ENCODE measurements at regions not wholly inside any gene's neighbourhood (a gene's known extent, or its start where the extent isn't known, plus 50 kb on each side); places are given as distances from the start of the nearest gene placed in this dataset.

DNA sequence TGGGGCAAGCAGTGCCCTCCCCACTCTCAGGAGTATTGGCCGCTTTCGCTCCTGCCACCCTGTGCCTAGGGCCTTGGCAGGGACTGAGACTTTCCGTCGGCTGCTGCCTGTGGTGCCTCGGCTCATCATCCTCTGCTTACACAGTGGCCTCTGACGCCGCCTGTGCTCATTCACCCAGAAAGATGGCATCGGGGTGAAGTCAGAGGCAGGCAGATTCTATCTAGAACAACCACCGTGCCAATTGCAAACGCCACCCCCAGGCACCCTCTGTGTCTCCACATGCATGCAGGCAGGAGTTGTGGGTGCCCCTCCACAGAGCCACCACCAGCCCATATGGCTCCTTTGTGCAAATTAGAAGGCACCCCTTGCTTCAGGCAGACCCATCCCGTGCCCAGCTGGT is 154.2 kb upstream of the GSE1 start:
- Histone ChIP-seq H3K9ac (ENCODE audit: low read depth, low read length) (no peak overlapping the region), H3K36me3 (ENCODE audit: insufficient read depth, low read length) (no peaks in the 10 kb centered on the region), H3K9me3 (ENCODE audit: insufficient read depth, low read depth, low read length) (no peaks in the 10 kb centered on the region), H3K4me3 (ENCODE audit: low read length) (no peak overlapping the region), H3K4me1 (ENCODE audit: insufficient read depth, low read length) (peaks cover 34% of the 10 kb centered on the region), H3K27ac (ENCODE audit: low read depth, low read length) (no peak overlapping the region), H3K27me3 (ENCODE audit: insufficient read depth, low read length) (peaks cover 60% of the 10 kb centered on the region)
- 94% methylated on average over 11 of the region's 11 CpGs for WGBS

DNA sequence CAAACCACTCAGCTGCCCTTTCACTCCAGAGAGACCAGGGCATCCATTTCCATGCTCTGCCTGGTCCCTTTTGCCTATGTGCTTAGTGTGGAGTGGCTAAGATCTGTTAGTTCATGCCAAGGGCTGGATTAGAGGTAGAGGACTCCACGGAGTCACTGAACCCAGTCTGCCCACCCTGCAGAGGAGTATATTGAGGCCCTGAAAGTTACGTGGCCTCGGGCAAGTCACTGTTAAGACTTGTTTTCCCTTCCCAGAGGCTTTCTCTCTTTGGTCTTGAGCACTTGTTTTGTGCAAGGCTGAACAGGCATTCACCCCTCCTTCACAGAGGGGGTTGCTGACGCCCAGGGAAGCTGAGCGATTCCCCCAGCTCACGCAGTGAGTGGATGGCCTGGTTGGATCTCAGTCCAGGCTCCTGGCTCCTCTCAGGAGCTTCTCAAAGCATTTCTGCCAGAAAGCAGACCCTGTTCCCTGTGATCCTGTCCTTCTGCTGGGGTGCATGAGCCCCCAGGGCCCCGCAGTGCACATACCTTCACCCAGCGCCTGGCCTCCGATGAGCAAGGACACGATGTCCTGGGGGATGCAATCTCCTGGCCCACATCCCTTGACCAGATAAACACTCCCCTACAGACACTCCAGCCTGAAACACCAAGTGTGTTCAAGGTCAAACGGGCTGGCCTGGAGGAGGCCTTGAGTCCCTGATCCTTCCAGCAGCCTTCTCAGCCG is 153.4 kb upstream of the GSE1 start:
- 71% methylated on average over 12 of the region's 12 CpGs for WGBS
- no peaks in the 10 kb centered on the region for H3K9me3 ChIP-seq (ENCODE audit: insufficient read depth, low read depth, low read length)
- H3K36me3 ChIP-seq (ENCODE audit: insufficient read depth, low read length), result no peaks in the 10 kb centered on the region
- H3K27me3 ChIP-seq (ENCODE audit: insufficient read depth, low read length), result peaks cover 67% of the 10 kb centered on the region
- no peak overlapping the region for H3K4me3 ChIP-seq (ENCODE audit: low read length)
- H3K27ac ChIP-seq (ENCODE audit: low read depth, low read length), result no peak overlapping the region
- no peak overlapping the region for H3K9ac ChIP-seq (ENCODE audit: low read depth, low read length)
- H3K4me1 ChIP-seq (ENCODE audit: insufficient read depth, low read length), result peaks cover 34% of the 10 kb centered on the region

DNA sequence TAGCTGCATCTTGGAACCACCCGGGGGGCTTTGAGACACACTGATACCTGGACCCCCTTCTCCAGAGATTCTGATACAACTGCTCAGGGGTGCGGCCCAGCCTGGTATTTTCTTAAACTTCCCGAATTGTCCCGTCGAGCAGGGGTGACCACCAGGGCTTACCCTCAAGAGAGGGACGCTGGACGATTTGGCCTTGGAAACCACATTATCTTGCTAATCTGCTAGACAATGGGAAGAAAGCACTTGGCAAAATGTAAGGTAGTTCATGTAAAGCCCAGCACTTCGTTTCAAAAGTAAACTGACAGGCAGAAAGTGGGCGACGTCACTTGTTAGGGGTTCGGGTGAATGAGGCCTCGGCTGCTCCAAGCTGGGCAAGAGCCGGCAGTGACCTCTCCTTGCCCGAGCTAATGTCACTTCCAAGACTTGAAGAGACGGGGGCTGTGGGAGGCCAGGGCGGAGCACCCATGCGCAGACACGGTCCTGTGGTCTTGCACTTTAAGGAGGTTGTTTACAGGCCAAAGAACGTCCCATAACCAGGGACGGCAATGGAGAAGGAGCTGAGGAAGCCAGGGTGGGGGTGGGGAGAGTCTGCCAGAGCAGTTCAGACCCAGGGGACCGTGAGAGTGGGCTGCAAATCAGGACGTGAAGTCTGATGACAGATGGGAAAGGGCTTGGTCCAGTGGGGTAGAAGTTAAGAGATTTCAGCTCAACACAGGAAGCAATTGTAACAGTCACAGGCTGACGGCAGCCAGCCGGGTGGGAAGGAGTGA is 152.7 kb upstream of the GSE1 start:
- Histone ChIP-seq H3K9ac (ENCODE audit: low read depth, low read length) (no peak overlapping the region), H3K36me3 (ENCODE audit: insufficient read depth, low read length) (no peaks in the 10 kb centered on the region), H3K9me3 (ENCODE audit: insufficient read depth, low read depth, low read length) (no peaks in the 10 kb centered on the region), H3K27ac (ENCODE audit: low read depth, low read length) (no peak overlapping the region), H3K27me3 (ENCODE audit: insufficient read depth, low read length) (peaks cover 67% of the 10 kb centered on the region), H3K4me1 (ENCODE audit: insufficient read depth, low read length) (peaks cover 33% of the 10 kb centered on the region), H3K4me3 (ENCODE audit: low read length) (no peak overlapping the region)
- 28% methylated on average over 23 of the region's 24 CpGs for WGBS

DNA sequence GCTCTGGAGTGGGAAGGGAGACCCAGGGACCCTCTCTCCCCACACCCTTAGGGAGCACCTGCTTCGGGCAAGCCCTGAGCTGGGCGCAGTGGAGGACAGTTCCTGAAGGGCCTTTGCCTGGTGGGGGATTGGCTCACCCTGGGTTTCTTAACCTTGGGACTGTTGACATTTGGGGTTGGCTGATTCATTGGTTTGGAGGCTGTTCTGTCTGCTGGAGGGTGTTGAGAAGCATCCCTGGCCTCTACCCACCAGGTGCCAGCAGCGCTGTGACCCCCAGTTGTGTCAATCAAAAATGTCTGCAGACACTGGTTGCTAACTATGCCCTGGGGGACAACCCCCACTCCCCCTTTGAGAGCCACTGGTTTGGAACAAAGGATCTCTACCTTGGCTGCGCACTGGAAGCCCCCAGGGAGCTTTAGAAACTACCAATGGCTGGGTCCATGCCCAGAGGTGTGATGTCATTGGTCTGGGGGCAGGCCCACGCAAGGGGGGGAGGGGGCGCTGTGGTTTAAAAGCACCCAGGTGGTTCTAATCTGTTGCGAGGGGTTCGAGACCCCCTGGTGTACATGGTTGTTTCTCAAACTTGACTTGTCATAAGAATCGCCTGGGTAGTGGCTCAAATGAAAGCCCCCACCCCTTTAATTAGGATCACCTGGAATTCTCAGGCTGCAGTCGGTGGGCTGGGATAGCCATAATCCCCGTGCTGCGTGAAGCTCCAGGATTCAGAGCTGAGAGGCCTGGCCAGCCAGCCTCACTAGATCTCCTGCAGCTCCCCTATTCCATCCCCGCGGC is 151.9 kb upstream of the GSE1 start:
- Histone ChIP-seq H3K9ac (ENCODE audit: low read depth, low read length) (no peak overlapping the region), H3K4me1 (ENCODE audit: insufficient read depth, low read length) (peaks cover 29% of the 10 kb centered on the region), H3K4me3 (ENCODE audit: low read length) (peak overlapping the region; percentile 43), H3K27ac (ENCODE audit: low read depth, low read length) (no peak overlapping the region; the same call in 1 of the 2 replicates), H3K9me3 (ENCODE audit: insufficient read depth, low read depth, low read length) (no peaks in the 10 kb centered on the region), H3K36me3 (ENCODE audit: insufficient read depth, low read length) (no peaks in the 10 kb centered on the region), H3K27me3 (ENCODE audit: insufficient read depth, low read length) (peaks cover 64% of the 10 kb centered on the region)
- WGBS, result 17% methylated on average over 14 of the region's 14 CpGs

DNA sequence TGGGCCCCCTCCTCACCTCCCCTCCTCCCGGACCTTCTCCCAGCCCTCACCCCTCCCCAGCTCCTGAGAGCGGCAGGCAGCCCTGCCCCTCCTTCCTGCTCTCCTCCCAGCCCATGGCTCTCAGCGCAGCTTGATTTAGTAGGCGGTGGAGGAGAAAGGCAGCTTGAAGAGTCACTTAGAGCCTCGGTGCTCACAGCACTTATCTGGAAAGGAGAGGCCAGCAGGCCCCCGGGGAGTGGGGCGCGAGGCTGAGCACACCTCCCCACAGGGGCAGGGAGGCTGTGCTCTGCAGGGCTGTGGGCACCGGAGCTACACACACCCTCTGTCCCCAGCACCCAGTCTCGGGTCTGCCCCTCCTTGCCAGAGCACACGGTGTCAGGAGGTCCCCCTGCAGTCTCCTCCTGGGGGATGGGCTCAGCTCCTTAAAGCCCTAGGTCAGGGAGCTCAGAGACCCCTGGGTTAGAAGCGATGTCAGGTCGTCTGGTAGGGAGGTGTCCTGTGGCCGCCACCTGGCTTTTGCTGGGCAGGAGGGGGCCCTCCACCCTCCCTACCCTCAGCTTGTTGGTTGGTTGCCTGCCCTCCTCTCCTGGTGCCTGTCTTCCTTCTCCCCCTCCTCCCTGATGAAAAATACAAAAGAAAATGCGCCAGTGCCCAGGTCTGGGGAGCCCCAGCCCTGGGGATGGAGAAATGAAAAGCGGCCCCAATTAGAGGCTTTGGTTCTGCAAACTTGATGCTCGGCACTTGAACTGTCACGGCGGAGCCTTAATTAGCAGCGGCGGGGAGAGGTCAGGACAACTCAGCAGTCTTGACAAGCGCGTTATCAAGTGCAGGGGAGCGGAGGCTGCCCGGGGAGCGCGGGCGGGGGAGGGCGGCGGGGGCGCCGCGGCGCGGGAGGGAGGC is 151.1 kb upstream of the GSE1 start:
- Histone ChIP-seq H3K36me3 (ENCODE audit: insufficient read depth, low read length) (no peaks in the 10 kb centered on the region), H3K4me3 (ENCODE audit: low read length) (peak overlapping the region; percentile 43), H3K9me3 (ENCODE audit: insufficient read depth, low read depth, low read length) (no peaks in the 10 kb centered on the region), H3K27ac (ENCODE audit: low read depth, low read length) (no peak overlapping the region; the same call in 1 of the 2 replicates), H3K4me1 (ENCODE audit: insufficient read depth, low read length) (peaks cover 29% of the 10 kb centered on the region), H3K9ac (ENCODE audit: low read depth, low read length) (no peak overlapping the region), H3K27me3 (ENCODE audit: insufficient read depth, low read length) (peaks cover 64% of the 10 kb centered on the region)
- under 1% methylated on average over 35 of the region's 35 CpGs for WGBS

DNA sequence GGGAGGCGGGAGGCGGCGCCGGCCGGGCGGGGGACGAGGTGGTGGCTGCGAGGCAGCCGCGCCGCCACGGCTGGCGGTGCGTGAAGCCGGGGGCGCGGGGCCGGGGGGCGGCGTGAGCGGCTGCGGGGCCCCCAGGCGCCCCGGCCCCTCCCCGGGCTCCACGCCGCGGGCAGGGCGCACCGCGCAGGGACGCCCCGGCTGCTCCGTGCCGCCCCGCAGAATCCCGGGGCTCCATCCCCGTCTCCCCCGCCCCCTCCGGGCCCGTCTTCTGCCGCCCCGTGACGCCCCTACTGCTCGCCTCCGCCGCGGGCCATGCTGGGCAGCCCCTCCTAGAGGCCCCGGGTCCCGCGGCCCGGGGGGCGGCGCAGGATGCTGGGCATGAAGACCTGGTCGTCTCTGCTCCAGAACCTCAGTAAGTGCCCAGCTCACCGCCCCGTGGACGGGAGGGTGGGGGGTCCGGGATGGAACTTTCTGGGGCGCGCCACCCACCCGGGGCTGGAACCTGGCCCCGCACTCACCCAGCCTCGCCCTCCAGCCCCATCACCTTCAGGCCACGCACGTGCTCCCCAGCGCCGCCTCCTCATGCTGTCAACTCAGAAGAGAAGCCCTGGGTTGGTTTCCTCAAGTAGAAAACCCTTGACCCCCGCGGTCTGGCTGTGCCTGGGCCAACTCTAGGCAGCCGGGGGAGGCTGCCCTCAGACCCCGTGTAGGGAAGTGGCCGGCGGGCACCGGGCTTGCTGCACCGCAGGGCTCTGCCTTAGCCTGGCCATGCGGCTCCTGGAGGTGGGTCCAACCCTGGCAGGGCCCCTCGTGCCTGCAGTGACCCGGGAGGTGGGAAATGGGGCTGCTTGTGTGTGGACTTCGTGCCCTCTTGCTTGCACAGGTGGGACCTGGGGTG is 150.2 kb upstream of the GSE1 start:
- peaks cover 29% of the 10 kb centered on the region for H3K4me1 ChIP-seq (ENCODE audit: insufficient read depth, low read length)
- H3K36me3 ChIP-seq (ENCODE audit: insufficient read depth, low read length), result no peaks in the 10 kb centered on the region
- no peaks in the 10 kb centered on the region for H3K9me3 ChIP-seq (ENCODE audit: insufficient read depth, low read depth, low read length)
- H3K4me3 ChIP-seq (ENCODE audit: low read length), result peak overlapping the region; percentile 27; the same call in 1 of the 2 replicates
- 8% methylated on average over 80 of the region's 80 CpGs for WGBS
- no peak overlapping the region for H3K27ac ChIP-seq (ENCODE audit: low read depth, low read length)
- peaks cover 64% of the 10 kb centered on the region for H3K27me3 ChIP-seq (ENCODE audit: insufficient read depth, low read length)
- H3K9ac ChIP-seq (ENCODE audit: low read depth, low read length), result no peak overlapping the region

DNA sequence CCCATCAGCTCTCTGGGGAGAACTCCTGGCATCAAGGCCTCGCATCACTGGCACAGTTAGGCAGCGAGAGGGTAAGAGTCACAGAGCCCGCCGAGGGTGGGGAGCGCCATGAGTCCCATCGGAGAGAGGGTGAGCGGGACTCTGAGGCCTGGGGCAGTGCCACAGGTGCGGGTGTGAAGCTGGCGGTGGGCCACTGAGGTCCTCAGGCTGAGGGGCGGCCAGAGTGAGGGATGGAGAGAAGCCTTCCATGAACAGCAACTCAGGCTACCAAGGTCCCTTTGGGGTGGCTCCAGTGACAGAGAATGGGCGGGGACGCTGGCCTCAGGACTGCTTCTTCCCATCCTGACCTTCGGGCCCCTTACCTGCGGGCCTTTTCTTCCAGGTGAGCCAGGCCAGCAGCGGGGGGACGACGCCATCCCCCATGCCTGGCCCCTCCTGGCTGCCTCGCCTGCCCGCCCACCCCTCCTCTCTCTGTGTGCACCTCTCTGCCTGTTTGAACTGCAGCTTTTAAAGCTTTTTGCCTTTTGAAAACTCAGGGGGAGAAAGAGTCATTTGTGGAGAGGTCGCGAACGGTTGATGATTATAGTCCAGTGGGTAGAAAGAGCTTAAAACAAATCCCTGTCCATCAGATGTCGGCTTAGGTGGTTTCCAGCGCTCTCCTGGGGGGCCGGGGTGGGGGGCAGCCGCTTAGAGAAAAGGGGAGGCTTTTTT is 149.3 kb upstream of the GSE1 start:
- H3K9me3 ChIP-seq (ENCODE audit: insufficient read depth, low read depth, low read length), result no peaks in the 10 kb centered on the region
- no peak overlapping the region for H3K4me3 ChIP-seq (ENCODE audit: low read length)
- peaks cover 61% of the 10 kb centered on the region for H3K27me3 ChIP-seq (ENCODE audit: insufficient read depth, low read length)
- no peaks in the 10 kb centered on the region for H3K36me3 ChIP-seq (ENCODE audit: insufficient read depth, low read length)
- 90% methylated on average over 26 of the region's 26 CpGs for WGBS
- H3K4me1 ChIP-seq (ENCODE audit: insufficient read depth, low read length), result peaks cover 29% of the 10 kb centered on the region
- H3K27ac ChIP-seq (ENCODE audit: low read depth, low read length), result no peak overlapping the region
- H3K9ac ChIP-seq (ENCODE audit: low read depth, low read length), result no peak overlapping the region

DNA sequence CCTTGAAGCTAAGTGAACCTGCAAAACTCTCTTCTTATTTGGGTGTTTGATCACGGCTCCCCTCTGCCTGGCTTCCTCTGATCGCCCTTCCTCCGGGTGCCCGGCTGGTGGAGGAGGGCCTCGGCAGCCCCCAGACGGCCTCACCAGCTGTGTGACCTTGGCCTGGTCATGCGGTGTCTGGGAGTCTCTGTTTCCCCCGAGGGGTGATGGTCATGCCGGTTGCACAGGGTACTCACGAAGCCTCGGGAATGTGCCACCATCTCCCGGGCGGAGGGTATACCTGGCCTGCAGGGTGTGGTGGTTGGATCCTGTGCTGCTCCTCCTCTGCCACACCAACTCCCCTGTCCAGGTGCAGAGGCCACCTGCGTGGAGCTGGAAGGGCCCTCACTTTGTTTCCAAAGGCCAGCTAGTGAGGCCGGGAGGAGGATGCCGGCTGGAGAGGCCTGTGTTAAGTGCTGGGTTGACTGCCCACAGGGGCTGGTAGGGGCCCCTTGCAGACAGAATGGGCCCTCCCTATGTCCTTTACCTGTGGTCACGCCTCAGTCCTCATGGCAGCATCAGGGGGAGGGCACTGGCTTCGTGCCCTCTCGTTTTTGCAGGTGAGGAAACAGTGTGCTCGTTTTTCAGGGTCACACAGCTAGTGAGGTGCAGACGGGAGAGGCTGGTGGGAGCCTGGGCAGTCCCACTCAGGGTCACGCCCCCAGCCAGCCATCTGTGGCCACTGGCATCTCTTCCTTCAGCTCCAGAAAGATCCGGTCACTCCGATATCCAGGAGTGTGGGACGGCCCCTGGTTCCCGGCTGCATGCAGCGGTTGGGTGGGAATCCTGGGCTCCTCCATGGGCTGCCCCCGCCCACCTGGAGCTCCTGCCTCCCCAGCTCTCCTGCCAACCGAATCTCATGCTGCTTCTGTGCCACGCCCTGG is 148.5 kb upstream of the GSE1 start:
- no peaks in the 10 kb centered on the region for H3K36me3 ChIP-seq (ENCODE audit: insufficient read depth, low read length)
- no peaks in the 10 kb centered on the region for H3K9me3 ChIP-seq (ENCODE audit: insufficient read depth, low read depth, low read length)
- H3K4me3 ChIP-seq (ENCODE audit: low read length), result no peak overlapping the region
- H3K27ac ChIP-seq (ENCODE audit: low read depth, low read length), result no peak overlapping the region
- WGBS, result 86% methylated on average over 30 of the region's 30 CpGs
- H3K27me3 ChIP-seq (ENCODE audit: insufficient read depth, low read length), result peaks cover 54% of the 10 kb centered on the region
- H3K4me1 ChIP-seq (ENCODE audit: insufficient read depth, low read length), result peaks cover 25% of the 10 kb centered on the region
- no peak overlapping the region for H3K9ac ChIP-seq (ENCODE audit: low read depth, low read length)
